ENCODE measurements at regions not wholly inside any gene's neighbourhood (a gene's known extent, or its start where the extent isn't known, plus 50 kb on each side); places are given as distances from the start of the nearest gene placed in this dataset.

DNA sequence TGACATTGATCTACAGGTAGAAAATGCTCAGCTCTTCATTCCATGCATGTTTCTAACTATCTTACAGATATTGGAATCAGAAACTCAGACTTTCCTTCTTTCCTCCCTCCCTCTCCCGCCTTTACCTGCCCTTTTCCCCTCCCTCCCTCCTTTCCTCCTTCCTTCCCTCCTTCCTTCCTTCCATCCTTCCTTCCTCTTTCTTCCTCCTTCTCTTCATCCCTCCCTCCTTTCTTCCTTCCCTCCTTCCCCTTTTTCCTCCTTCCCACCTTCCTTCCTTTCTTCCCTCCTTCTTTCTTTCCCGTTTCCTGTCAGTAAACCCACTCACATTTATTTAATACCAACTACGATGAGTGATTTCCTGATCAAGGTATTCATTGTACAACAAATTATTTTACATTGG is 113.4 kb upstream of the IRS2 start:
- TF ChIP-seq FOSL1 (IDR thresholded peaks at IDR 0.05; ENCODE audit: insufficient read depth, low read depth, low read length) (no peak), EZH2 (IDR thresholded peaks at IDR 0.05; ENCODE audit: low read depth, low read length, severe bottlenecking) (no peak), SIN3A (conservative IDR thresholded peaks at IDR 0.05 in 1 of 2, IDR thresholded peaks at IDR 0.05 in 1 of 2; ENCODE audit: low read depth in 1 of 2, low read length in 2 of 2) (no peak), SUZ12 (IDR thresholded peaks at IDR 0.05; ENCODE audit: low read length) (no peak), USF2 (IDR thresholded peaks at IDR 0.05; ENCODE audit: low read length) (no peak), EGR1 (IDR thresholded peaks at IDR 0.05; ENCODE audit: borderline replicate concordance, low read depth, low read length) (no peak), ZNF274 (IDR thresholded peaks at IDR 0.05; ENCODE audit: borderline replicate concordance, extremely low read depth, low read length) (no peak)
- TF ChIP-seq, protein P1, sequence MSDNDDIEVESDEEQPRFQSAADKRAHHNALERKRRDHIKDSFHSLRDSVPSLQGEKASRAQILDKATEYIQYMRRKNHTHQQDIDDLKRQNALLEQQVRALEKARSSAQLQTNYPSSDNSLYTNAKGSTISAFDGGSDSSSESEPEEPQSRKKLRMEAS (IDR thresholded peaks at IDR 0.05), result no peak
- TF ChIP-seq, protein P2, sequence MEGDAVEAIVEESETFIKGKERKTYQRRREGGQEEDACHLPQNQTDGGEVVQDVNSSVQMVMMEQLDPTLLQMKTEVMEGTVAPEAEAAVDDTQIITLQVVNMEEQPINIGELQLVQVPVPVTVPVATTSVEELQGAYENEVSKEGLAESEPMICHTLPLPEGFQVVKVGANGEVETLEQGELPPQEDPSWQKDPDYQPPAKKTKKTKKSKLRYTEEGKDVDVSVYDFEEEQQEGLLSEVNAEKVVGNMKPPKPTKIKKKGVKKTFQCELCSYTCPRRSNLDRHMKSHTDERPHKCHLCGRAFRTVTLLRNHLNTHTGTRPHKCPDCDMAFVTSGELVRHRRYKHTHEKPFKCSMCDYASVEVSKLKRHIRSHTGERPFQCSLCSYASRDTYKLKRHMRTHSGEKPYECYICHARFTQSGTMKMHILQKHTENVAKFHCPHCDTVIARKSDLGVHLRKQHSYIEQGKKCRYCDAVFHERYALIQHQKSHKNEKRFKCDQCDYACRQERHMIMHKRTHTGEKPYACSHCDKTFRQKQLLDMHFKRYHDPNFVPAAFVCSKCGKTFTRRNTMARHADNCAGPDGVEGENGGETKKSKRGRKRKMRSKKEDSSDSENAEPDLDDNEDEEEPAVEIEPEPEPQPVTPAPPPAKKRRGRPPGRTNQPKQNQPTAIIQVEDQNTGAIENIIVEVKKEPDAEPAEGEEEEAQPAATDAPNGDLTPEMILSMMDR (IDR thresholded peaks at IDR 0.05; ENCODE audit: control extremely low read depth in 1 of 3, insufficient read depth in 1 of 3, low read depth in 1 of 3, low read length in 3 of 3), result no peak

All from H1 (cell line).